Ishikawa (cell line): ENCODE measurements at regions not wholly inside any gene's neighbourhood (a gene's known extent, or its start where the extent isn't known, plus 50 kb on each side); places are given as distances from the start of the nearest gene placed in this dataset.

ENCODE experiments used
- CEBPB ChIP-seq: IDR thresholded peaks from 2 replicates; pipeline ENCODE4 v1.6.1; 2012
- CREB1 ChIP-seq: IDR thresholded peaks from 2 replicates; pipeline ENCODE4 v1.6.1; 2012; ENCODE audit warnings: low read depth
- EP300 ChIP-seq: IDR thresholded peaks from 2 replicates; pipeline ENCODE4 v1.6.1; 2012; ENCODE audit warnings: borderline replicate concordance
- FOXM1 ChIP-seq: IDR thresholded peaks from 2 replicates; pipeline ENCODE4 v1.6.1; 2012; ENCODE audit warnings: low read depth, borderline replicate concordance
- MAX ChIP-seq: IDR thresholded peaks from 2 replicates; pipeline ENCODE4 v1.6.1; 2012
- NFIC ChIP-seq: IDR thresholded peaks from 2 replicates; pipeline ENCODE4 v1.6.1; 2012
- RAD21 ChIP-seq: IDR thresholded peaks from 2 replicates; pipeline ENCODE4 v1.6.1; 2012; ENCODE audit warnings: low read depth
- REST ChIP-seq: IDR thresholded peaks from 2 replicates; pipeline ENCODE4 v1.6.1; 2012; ENCODE audit warnings: low read depth, mild to moderate bottlenecking
- TAF1 ChIP-seq: IDR thresholded peaks from 2 replicates; pipeline ENCODE4 v1.6.1; 2012; ENCODE audit warnings: low read depth, mild to moderate bottlenecking
- TCF12 ChIP-seq: IDR thresholded peaks from 2 replicates; pipeline ENCODE4 v1.6.1; 2012; ENCODE audit warnings: low read depth
- TEAD4 ChIP-seq: IDR thresholded peaks from 2 replicates; pipeline ENCODE4 v1.6.1; 2012
- USF1 ChIP-seq: IDR thresholded peaks from 2 replicates; pipeline ENCODE4 v1.6.1; 2012
- YY1 ChIP-seq: IDR thresholded peaks from 2 replicates; pipeline ENCODE4 v1.6.1; 2012; ENCODE audit warnings: low read depth
- ZBTB7A ChIP-seq: IDR thresholded peaks from 2 replicates; pipeline ENCODE4 v1.6.1; 2012; ENCODE audit warnings: low read depth

- TF ChIP-seq EP300: no peak
- TF ChIP-seq YY1: no peak
- no peak for TF ChIP-seq RAD21
- TF ChIP-seq CEBPB: no peak
- no peak for TF ChIP-seq MAX
- TF ChIP-seq NFIC: no peak
- TF ChIP-seq FOXM1: no peak
- TF ChIP-seq TAF1: no peak
- TF ChIP-seq USF1: no peak
- no peak for TF ChIP-seq CREB1
- no peak for TF ChIP-seq REST
- no peak for TF ChIP-seq TEAD4
- TF ChIP-seq TCF12: no peak
- no peak for TF ChIP-seq ZBTB7A
Observed at GRCh38 chrX:125778261-125778660, 387.8 kb downstream of the DCAF12L2 start.
